ENCODE measurements at regions not wholly inside any gene's neighbourhood (a gene's known extent, or its start where the extent isn't known, plus 50 kb on each side); places are given as distances from the start of the nearest gene placed in this dataset.
"Not testable (repeated sequence)": the region's sequence is repeated elsewhere in the genome, so short reads cannot be mapped to it uniquely, and the experiment has no call there.

- no peaks in the 10 kb centered on the region for H3K27me3 ChIP-seq (ENCODE audit: control insufficient read depth, insufficient read depth, low read length)
- no peaks in the 10 kb centered on the region for H3K9me3 ChIP-seq (replicated peaks; ENCODE audit: control insufficient read depth, low read depth, low read length)
- no peak overlapping the region for H3K27ac ChIP-seq (ENCODE audit: low read length)
- DNase-seq, result no peak
- no peaks in the 10 kb centered on the region for H3K36me3 ChIP-seq (ENCODE audit: control insufficient read depth, insufficient read depth, low read length)
- no peak overlapping the region for H3K4me3 ChIP-seq (ENCODE audit: low read length)
- 67% methylated on average over 1 of the region's 2 CpGs for WGBS (ENCODE audit: insufficient coverage)
- peaks cover 2% of the 10 kb centered on the region for H3K4me1 ChIP-seq (ENCODE audit: control insufficient read depth, insufficient read depth, low read length)
Observed at GRCh38 chr16:48684148-48684547, 74.2 kb upstream of the N4BP1 start.

DNA sequence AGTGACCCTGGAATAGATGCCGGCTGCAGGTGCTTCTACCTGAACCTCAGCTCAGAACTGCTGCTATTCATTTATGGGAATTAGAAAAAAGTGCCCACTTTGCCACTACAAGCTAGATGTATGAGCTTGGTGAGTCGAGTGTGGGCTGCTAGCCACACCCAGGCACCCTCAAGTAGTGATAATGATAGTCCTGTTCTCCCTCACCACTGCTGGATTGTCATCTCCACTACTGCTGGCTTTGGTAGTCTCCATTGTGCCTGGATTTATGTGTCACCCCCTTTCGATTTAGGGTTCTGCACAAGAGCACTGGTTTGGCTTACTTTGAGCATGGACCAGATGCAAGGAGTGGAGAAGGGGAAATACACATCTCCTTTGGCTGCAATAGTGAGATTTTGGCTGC, 73.0 kb upstream of the N4BP1 start:
- Histone ChIP-seq H3K9me3 (replicated peaks; ENCODE audit: control insufficient read depth, low read depth, low read length) (no peaks in the 10 kb centered on the region), H3K27ac (ENCODE audit: low read length) (no peak overlapping the region), H3K27me3 (ENCODE audit: control insufficient read depth, insufficient read depth, low read length) (no peaks in the 10 kb centered on the region), H3K4me1 (ENCODE audit: control insufficient read depth, insufficient read depth, low read length) (peaks cover 2% of the 10 kb centered on the region), H3K36me3 (ENCODE audit: control insufficient read depth, insufficient read depth, low read length) (no peaks in the 10 kb centered on the region), H3K4me3 (ENCODE audit: low read length) (no peak overlapping the region)
- 53% methylated on average over 3 of the region's 3 CpGs for WGBS (ENCODE audit: insufficient coverage)
- no peak for DNase-seq

DNA sequence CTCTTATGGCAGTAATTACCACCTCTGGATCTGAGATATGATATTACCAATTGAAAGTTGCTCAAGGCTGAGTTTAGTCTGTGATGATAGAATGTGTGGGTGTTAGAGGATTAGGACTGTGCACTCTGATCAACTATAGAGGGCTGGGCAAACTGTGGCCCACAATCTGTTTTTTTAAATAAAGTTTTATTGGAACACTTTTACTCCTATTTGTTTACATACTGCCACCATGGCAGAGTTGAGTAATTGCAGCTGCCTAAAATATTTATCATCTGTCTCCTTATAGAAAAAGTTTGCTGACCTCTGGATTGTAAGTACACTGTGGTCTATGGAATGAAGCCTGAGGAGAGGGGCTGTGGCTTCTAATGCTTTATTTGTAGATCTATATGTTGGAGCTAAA, 71.5 kb upstream of the N4BP1 start:
- DNase-seq, result no peak
- no peak overlapping the region for H3K4me3 ChIP-seq (ENCODE audit: low read length)
- H3K27me3 ChIP-seq (ENCODE audit: control insufficient read depth, insufficient read depth, low read length), result no peaks in the 10 kb centered on the region
- H3K4me1 ChIP-seq (ENCODE audit: control insufficient read depth, insufficient read depth, low read length), result no peaks in the 10 kb centered on the region
- no peaks in the 10 kb centered on the region for H3K9me3 ChIP-seq (replicated peaks; ENCODE audit: control insufficient read depth, low read depth, low read length)
- no peaks in the 10 kb centered on the region for H3K36me3 ChIP-seq (ENCODE audit: control insufficient read depth, insufficient read depth, low read length)
- H3K27ac ChIP-seq (ENCODE audit: low read length), result no peak overlapping the region

DNA sequence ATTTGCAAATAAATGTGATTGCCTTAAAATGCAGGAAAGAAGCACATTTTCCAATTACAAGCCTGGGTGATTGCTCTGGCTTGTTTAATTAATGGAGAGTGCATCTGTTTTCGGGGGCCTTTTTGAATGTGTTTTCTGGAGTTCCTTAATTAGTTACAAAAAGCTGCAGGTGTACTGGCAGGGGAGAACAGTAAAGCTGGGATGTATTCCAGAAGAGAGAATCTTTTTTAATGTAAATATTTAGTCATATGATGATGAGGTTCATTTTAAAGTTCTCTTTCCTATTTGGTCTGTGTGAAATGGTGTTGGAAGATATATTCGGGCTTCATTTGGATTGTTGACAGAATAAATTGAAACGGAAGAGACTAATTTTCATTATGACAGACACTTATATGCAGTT, 70.9 kb upstream of the N4BP1 start:
- Histone ChIP-seq H3K4me1 (ENCODE audit: control insufficient read depth, insufficient read depth, low read length) (no peaks in the 10 kb centered on the region), H3K27ac (ENCODE audit: low read length) (no peak overlapping the region), H3K4me3 (ENCODE audit: low read length) (no peak overlapping the region), H3K27me3 (ENCODE audit: control insufficient read depth, insufficient read depth, low read length) (no peaks in the 10 kb centered on the region), H3K9me3 (replicated peaks; ENCODE audit: control insufficient read depth, low read depth, low read length) (no peaks in the 10 kb centered on the region), H3K36me3 (ENCODE audit: control insufficient read depth, insufficient read depth, low read length) (no peaks in the 10 kb centered on the region)
- no CpG with 5 or more reads among the region's 3 CpGs for whole genome bisulfite sequencing (ENCODE audit: insufficient coverage)
- DNase-seq, result no peak

GRCh38 chr16:48676836-48677235, 66.9 kb upstream of the N4BP1 start:
- no CpG with 5 or more reads among the region's 3 CpGs for whole genome bisulfite sequencing (ENCODE audit: insufficient coverage)
- H3K36me3 ChIP-seq (ENCODE audit: control insufficient read depth, insufficient read depth, low read length), result no peaks in the 10 kb centered on the region
- no peak for DNase-seq
- no peaks in the 10 kb centered on the region for H3K27me3 ChIP-seq (ENCODE audit: control insufficient read depth, insufficient read depth, low read length)
- no peaks in the 10 kb centered on the region for H3K4me1 ChIP-seq (ENCODE audit: control insufficient read depth, insufficient read depth, low read length)
- H3K27ac ChIP-seq (ENCODE audit: low read length), result no peak overlapping the region
- H3K9me3 ChIP-seq (replicated peaks; ENCODE audit: control insufficient read depth, low read depth, low read length), result no peaks in the 10 kb centered on the region
- no peak overlapping the region for H3K4me3 ChIP-seq (ENCODE audit: low read length)

DNA sequence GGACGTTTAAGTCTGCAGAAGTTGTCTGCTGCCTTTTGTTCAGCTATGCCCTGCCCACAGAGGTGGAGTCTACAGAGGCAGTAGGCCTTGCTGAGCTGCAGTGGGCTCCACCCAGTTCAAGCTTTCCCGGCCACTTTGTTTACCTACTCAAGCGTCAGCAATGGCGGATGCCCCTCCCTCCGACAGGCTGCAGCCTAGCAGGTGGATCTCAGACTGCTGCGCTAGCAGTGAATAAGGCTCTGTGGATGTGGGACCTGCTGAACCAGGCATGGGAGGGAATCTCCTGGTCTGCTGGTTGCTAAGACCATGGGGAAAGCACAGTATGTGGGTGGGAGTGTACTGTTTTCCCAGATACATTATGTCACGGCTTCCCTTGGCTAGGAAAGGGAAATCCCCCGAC, 58.2 kb upstream of the N4BP1 start:
- H3K27ac ChIP-seq (ENCODE audit: low read length); H3K9me3 ChIP-seq (replicated peaks; ENCODE audit: control insufficient read depth, low read depth, low read length); H3K4me3 ChIP-seq (ENCODE audit: low read length); H3K36me3 ChIP-seq (ENCODE audit: control insufficient read depth, insufficient read depth, low read length); H3K4me1 ChIP-seq (ENCODE audit: control insufficient read depth, insufficient read depth, low read length); DNase-seq; H3K27me3 ChIP-seq (ENCODE audit: control insufficient read depth, insufficient read depth, low read length): not testable (repeated sequence)
- WGBS (ENCODE audit: insufficient coverage), result 74% methylated on average over 3 of the region's 8 CpGs

DNA sequence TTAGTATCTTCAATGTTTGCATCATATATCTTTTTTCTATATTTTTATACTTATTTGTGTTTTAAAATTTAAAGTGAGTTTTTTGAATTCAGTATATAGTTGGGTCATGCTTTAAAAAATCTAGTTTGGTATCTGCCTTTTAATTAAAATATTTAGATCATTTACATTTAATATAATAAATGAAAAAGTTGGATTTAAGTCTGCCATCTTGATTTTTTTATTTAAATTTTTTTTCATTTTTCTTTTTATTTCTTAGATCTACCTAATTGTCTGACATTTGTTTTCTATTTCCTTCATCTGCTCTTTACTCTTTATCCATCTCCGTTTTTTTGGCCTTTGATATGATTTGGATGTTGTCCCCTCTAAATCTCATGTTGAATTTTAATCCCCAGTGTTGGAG, 50.0 kb upstream of the N4BP1 start:
- no peak overlapping the region for H3K4me3 ChIP-seq (ENCODE audit: low read length)
- H3K27me3 ChIP-seq (ENCODE audit: control insufficient read depth, insufficient read depth, low read length), result no peaks in the 10 kb centered on the region
- H3K4me1 ChIP-seq (ENCODE audit: control insufficient read depth, insufficient read depth, low read length), result no peaks in the 10 kb centered on the region
- peaks cover 5% of the 10 kb centered on the region for H3K9me3 ChIP-seq (replicated peaks; ENCODE audit: control insufficient read depth, low read depth, low read length)
- no CpG with 5 or more reads among the region's 1 CpG for WGBS (ENCODE audit: insufficient coverage)
- no peaks in the 10 kb centered on the region for H3K36me3 ChIP-seq (ENCODE audit: control insufficient read depth, insufficient read depth, low read length)
- no peak for DNase-seq
- no peak overlapping the region for H3K27ac ChIP-seq (ENCODE audit: low read length)

Measured in muscle of leg (tissue), 3 donors.